NCI-H460 (cell line): ENCODE measurements at regions not wholly inside any gene's neighbourhood (a gene's known extent, or its start where the extent isn't known, plus 50 kb on each side); places are given as distances from the start of the nearest gene placed in this dataset.

Experiments
- DNase-seq: peaks from one replicate; pipeline ENCODE4 v3.0.0-alpha.2; 2016; ENCODE audit warnings: low read depth; ENCODE audit errors: extremely low read depth

GRCh38 chr1:219526074-219526473, 86.8 kb downstream of the ZC3H11B start:
- no peak for DNase-seq

GRCh38 chr1:219523411-219523810, 89.5 kb downstream of the ZC3H11B start:
- no peak for DNase-seq

GRCh38 chr1:219521325-219521724, 91.6 kb downstream of the ZC3H11B start:
- DNase-seq, result no peak

GRCh38 chr1:219520241-219520640, 92.7 kb downstream of the ZC3H11B start:
- DNase-seq, result no peak

- DNase-seq, result no peak
These were observed 94.0 kb downstream of the ZC3H11B start for GRCh38 chr1:219518907-219519248.

GRCh38 chr1:219518168-219518906, 94.6 kb downstream of the ZC3H11B start:
- DNase-seq, result no peak

- no peak for DNase-seq
These were observed 95.9 kb downstream of the ZC3H11B start for GRCh38 chr1:219517031-219517430.

- no peak for DNase-seq
These were observed 98.2 kb downstream of the ZC3H11B start for GRCh38 chr1:219514728-219515127.

GRCh38 chr1:219507437-219507836, 105.5 kb downstream of the ZC3H11B start:
- peak; percentile 19 for DNase-seq

- DNase-seq, result no peak
These were observed 106.0 kb downstream of the ZC3H11B start for GRCh38 chr1:219506936-219507335.

GRCh38 chr1:219506473-219506899, 106.4 kb downstream of the ZC3H11B start:
- no peak for DNase-seq

- no peak for DNase-seq
These were observed 107.0 kb downstream of the ZC3H11B start for GRCh38 chr1:219505886-219506285.

GRCh38 chr1:219503604-219504003, 109.3 kb downstream of the ZC3H11B start:
- no peak for DNase-seq

- DNase-seq, result no peak
These were observed 112.5 kb downstream of the ZC3H11B start for GRCh38 chr1:219500327-219500897.

GRCh38 chr1:219498666-219499065, 114.2 kb downstream of the ZC3H11B start:
- DNase-seq, result no peak

- DNase-seq, result no peak
These were observed 117.0 kb downstream of the ZC3H11B start for GRCh38 chr1:219495737-219496408.

- no peak for DNase-seq
These were observed 120.2 kb downstream of the ZC3H11B start for GRCh38 chr1:219492717-219493116.

- DNase-seq, result no peak
These were observed 122.3 kb downstream of the ZC3H11B start for GRCh38 chr1:219490566-219490965.

GRCh38 chr1:219489636-219490035, 123.3 kb downstream of the ZC3H11B start:
- no peak for DNase-seq

- DNase-seq, result no peak
These were observed 124.6 kb downstream of the ZC3H11B start for GRCh38 chr1:219488275-219488674.

GRCh38 chr1:219483530-219483929, 129.4 kb downstream of the ZC3H11B start:
- DNase-seq, result no peak

GRCh38 chr1:219480011-219480410, 132.9 kb downstream of the ZC3H11B start:
- DNase-seq, result no peak
